ENCODE measurements at regions not wholly inside any gene's neighbourhood (a gene's known extent, or its start where the extent isn't known, plus 50 kb on each side); places are given as distances from the start of the nearest gene placed in this dataset.

DNA sequence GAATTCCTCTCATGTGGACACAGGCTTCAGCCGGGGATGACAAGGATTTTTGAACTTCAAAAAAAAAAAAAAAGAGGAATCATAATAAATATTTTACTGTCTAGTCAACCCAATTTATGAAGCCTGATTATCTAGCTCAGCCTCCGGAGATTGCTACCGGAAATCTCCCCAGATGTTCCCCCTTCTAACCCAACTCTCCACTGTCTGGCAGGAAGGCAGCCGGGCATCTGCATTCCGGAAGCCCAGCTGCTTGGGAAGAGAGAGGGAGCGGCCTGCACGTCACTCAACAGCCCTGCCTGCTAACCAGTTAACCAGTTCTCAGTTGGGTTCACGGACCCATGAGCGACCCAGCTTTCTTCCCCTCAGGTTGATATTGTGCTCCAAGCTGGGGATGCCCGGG is 87.2 kb upstream of the POU3F3 start:
- no peak for DNase-seq (ENCODE audit: low spot score)

DNA sequence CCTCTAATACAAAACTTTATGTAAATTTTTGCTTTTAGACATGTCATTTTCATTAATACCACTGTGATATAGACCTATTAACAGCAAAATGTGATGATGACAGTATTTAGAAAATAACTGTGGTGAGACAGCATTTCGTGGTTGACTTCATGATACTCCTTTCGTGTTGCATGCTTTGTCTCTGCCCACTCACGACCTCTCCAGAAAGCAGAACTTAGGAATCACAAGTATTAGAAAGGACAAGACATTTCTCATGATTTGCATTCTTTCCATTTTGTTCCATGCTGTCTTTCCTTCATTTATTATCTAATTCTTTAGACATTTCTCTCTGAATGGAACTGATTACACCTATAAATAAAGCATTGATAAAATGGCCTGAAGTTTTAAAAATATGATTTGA is 85.2 kb upstream of the POU3F3 start:
- no peak for DNase-seq (ENCODE audit: low spot score)

DNA sequence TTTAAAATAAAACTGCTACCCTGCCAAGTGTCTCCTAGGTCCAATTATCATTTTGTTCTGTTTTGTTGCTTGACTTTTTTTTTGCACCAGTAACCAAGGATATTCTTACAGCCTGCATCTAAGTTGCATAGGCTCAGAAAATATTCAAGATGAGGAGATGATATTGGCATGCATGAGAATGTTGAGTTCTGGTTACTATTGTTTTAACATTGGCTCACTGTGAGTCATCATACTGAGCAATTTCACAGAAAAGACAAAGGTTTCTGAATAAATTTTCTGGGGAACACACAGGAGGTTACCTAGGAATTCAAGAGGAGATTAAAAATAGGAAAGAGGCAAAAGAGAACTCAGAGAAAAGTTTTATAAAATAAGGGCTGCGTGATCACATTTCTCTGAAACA is 84.8 kb upstream of the POU3F3 start:
- DNase-seq (ENCODE audit: low spot score) = peak; percentile 65

DNA sequence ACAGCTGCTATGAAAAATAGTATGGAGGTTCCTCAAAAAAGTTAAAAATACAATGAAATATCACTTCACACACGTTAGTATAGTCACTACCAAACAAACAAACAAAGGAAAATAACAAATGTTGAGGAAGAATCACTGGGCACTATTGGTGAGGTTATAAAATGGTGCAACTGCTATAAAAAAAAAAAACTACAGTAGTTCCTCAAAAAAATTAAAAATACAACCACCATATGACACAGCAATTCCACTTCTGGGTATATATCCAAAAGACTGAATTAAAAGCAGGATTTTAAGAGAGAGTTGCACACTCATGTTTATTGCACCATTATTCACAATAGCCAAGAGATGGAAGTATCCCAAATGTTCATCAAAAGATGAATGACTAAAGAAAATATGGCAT is 80.9 kb upstream of the POU3F3 start:
- no peak for DNase-seq (ENCODE audit: low spot score)

DNA sequence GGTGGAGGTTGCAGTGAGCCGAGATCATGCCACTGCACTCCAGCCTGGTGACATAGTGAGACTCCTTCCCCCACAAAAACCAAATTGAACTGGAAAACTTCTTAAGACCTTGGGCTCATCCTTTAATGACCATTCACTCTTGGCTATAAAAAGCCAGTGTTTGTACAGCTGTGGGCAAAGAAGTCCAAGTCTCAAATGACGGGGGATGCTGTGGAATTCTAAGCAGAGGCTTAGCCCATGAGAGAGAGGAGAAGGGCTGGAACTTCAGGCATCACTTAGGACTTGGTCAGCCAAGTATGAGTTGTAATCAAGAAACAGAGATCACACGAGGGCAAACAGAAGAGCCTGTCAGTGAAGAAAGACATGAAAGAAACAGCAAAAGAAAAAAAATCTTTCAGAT is 79.3 kb upstream of the POU3F3 start:
- DNase-seq (ENCODE audit: low spot score) = no peak

DNA sequence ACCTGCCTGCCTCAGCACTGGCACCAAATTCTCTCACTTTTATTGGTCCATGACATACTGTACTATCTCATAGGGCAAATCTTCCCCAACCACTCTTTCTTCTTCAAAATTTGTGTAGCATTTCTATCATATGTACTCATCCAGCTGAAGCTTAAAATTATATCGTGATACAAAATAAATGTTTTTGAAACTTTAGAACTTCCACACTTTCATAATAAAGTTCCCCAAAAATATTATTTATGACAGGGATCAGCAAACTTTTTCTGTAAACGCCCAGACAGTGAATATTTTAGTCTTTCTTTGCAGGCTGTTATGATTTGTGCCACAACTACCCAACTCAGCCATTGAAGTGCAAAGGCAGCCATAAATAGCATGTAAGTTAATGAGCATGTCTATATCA is 76.2 kb upstream of the POU3F3 start:
- DNase-seq (ENCODE audit: low spot score) = no peak

DNA sequence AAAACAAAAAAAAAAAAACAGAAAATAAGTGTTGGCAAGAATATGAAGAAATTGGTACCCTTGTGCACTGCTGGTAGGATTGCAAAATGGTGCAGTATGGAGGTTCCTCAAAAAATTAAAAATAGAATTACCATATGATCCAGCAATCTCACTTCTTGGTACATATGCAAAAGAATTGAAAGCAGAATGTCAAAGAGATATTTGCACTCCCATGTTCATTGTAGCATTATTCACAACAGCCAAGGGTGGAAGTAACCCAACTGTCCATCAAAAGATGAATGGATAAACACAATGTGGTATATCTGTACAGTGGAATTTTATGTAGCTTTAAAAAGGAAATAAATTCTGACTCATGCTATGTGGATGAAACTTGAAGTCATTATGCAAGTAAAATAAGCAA is 72.8 kb upstream of the POU3F3 start:
- no peak for DNase-seq (ENCODE audit: low spot score)

DNA sequence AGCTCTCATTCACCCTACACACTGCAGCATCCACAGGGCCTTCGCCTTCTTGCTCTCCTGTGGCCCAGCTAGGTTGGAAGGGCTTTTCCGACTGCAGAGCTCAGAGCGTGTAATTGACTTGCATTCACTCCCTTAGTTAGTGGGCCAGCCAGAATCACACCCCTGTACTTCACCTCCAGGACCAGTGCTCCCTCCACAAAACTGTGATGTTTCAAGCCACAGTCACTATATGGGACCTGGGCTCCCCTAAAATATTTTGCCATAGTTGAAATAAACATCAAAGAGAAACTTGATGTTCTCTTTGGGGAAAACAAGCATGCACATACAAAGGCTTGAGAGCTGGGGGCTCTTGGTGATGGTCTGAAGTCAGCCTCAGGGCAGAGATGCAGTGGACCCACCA is 69.7 kb upstream of the POU3F3 start:
- DNase-seq (ENCODE audit: low spot score) = no peak

DNA sequence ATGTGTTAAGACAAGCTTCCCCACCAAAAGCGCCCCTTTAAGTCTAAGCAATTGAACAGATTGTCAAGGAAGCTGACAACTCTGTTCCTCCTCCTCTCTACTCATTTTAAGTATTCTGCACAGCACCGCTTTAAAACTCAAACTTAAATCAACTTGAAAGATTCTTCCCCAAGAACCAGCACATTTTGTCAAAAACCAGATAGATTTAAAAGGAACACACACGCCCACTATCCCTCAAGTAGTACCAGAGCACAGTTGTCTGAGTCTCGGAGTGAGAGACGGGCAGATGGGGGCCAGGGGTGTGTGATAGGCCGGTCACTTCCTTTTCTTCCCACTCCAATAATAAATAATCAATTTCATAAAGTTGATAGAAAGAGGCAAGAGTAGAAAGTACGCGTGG is 67.7 kb upstream of the POU3F3 start:
- DNase-seq (ENCODE audit: low spot score) = peak; percentile 56

DNA sequence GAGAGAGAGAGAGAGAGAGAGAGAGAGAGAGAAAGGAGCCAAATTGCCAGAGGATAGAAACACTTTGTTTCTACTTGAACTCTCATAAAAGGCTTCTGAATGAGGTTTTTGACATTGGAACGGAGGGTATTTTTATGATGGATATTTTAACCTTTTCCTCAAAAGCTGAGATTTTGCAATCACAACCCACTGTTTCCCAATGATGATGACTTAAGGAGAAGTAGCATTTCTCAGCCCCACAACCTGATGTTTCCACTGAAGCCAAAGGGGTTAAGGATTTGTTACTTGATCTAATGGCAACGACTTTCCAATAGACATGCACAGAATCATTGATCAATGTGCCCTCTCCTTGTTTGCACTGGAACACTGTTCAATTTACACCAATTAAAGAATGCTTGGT is 67.1 kb upstream of the POU3F3 start:
- DNase-seq (ENCODE audit: low spot score) = no peak

DNA sequence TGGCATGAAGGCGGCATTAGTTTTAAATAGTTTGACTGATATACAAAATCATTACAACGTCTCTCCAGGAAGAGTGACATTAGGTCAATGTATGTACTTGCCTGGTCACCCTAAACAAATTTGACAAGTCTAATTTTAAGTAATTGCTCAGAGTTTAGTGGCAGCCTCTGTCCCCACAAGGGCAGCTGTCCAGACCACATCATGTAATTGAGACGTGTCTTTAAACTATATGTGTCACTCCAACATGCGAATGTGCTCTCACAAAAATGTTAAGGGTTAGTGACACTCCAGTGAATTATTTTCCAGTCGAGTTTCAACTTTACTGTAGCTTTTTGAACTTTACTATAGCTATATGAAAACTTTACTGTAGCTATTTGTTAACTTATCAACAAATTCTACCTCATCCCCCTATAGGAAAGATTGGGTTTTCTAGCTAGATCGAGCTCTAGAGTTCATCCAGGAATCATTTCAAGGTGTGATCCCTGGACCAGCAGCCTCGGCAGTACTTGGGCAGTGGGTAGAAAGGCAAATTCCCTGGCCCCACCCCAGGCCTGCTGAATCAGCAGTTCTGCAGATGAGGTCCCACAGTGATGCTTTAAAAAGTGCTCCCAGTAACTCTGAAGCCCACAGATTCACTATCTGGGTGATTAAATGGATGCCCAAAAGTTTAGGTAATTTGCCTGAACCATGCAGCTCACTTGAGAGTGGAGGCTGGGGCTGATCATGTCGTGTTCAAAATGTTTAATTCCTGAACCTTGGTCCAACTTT is 66.4 kb upstream of the POU3F3 start:
- DNase-seq (ENCODE audit: low spot score) = no peak

DNA sequence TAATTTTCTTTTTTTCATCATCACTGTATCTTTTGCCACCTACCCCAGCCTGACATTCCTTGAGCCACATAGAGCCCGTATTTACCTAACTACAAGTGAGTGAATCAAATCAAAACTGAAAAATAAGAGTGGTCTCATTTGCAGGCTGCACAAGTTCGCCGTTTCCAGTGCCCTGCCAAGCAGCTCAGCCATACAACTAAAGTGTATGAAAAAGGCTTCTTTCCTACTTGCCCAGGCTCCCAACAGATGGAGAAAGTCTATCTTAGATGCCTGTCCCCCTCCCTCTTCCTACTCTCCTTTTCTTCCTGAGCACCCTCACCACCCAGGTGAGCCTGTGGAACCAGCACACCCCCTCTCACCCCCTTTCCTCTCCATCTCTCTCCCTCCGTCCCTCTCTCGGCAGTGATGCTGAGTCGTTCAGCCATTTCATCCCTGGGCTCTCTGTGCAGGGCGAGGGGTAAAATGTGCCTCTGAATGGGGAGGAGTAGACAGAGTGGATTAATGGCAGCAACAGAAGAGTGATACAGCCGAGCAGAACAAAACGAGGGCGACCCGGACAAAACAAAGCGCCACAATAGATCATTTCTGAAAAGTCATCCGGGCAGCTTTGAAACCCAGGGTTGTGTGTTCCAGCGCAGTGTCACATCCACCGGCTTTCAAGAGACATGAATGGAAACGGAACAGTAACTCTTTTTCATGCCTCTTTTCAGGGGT is 65.0 kb upstream of the POU3F3 start:
- DNase-seq (ENCODE audit: low spot score) = no peak

DNA sequence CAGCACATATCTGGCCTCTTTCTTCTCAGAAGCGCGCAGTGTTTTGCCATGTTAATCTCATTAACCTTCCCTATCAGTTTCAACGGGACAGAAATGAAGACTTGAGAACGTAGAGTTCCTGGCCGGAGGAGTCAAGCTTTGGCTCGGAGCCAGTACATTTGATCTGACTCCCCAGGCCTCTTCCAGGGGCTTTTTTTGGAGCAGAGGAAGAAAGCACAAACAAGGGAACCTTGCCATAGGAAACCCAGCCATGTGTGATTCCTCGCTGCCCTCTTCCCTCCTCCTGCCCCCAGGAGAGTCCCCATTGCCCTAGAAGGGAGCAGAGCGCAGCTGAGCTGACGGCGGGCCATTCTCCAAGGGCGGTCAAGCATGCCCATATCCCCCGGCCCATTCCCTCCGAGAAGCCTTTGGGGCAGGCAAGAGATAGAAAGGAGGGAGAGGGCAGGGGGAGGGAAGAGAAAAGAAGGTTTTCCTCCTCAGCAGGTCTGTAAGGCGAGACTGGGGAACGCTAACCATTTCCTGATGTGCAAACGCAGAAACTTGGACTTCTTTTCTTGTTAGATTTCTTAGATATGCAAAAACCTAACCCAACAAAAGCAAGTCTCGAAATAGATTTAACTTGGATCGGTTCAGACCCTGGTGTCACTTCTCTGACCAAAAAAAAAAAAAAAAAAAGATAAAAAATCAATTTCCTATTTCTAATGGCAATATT is 63.7 kb upstream of the POU3F3 start:
- DNase-seq (ENCODE audit: low spot score) = peak; percentile 23

DNA sequence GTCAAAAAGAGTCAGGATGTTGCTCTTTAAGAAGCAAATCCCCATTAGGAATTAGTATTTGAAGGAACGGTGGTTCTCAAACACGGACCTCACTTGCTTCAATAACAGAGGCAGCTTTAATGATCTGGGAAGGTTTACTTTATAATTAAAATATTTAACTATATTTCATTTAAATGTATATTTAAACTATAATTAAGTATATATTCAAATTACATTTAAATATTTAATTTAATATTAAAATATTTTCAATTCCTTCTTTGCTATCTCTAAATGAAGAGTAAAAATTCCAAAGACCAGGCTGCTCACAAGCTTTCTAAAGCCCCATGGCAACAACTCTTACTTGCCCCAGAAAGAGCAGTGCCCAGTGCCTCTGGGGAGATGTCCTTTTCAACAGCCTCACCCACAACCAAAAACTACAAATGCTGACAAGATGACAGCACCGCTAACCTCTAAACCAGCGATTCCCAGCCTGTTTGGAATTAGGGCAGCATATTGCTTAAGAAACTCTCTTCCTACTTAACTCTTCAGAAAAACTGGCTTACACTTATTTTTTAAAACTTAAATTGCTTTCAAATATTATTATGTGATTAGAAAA is 62.9 kb upstream of the POU3F3 start:
- no peak for DNase-seq (ENCODE audit: low spot score)

DNA sequence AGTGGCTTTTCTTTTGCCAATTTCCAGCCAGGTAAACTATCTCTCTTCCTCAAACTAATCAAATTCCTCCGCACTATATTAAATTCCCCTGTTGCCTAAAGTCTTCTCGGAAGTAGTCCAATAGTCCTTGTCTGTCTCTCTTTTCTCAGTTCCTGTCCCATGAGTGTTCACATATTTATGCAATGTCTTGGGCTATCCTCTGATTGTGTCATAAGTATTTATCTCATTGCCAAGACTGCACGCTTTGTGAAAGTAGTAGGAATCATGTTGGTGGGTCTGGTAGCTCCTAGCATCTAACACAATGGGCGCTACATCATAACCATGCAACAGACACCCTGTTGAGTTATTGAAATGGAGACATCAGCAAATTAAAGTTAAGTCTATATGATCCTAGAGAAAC is 59.9 kb upstream of the POU3F3 start:
- DNase-seq (ENCODE audit: low spot score) = no peak

DNA sequence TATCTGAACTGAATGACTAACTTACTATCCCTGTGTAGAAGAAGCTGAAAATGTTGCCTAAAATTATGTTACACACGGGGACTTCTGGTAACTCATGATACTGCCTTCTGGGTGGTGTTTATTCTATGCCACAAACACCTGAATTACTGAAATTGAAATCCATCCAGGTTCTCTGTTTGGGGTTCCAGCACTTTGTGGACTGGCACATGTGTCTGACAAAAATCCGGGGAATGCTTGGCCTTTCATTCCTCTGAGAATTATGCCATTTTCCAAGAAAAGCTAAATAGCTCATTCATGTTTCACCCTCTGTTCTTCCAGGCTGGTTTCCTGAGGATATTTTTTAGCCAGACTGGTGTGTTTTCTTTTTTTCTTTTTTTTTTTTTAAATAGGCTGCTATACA is 59.5 kb upstream of the POU3F3 start:
- no peak for DNase-seq (ENCODE audit: low spot score)

All from putamen (tissue), 1 donor.